ENCODE measurements at regions not wholly inside any gene's neighbourhood (a gene's known extent, or its start where the extent isn't known, plus 50 kb on each side); places are given as distances from the start of the nearest gene placed in this dataset.
"Not testable (repeated sequence)": the region's sequence is repeated elsewhere in the genome, so short reads cannot be mapped to it uniquely, and the experiment has no call there.

- DNase-seq, result no peak
Measured at GRCh38 chr3:118244761-118245160, 789.9 kb downstream of the IGSF11 start.

- no peak for DNase-seq
Measured at GRCh38 chr3:118245312-118245711, 789.3 kb downstream of the IGSF11 start.

DNA sequence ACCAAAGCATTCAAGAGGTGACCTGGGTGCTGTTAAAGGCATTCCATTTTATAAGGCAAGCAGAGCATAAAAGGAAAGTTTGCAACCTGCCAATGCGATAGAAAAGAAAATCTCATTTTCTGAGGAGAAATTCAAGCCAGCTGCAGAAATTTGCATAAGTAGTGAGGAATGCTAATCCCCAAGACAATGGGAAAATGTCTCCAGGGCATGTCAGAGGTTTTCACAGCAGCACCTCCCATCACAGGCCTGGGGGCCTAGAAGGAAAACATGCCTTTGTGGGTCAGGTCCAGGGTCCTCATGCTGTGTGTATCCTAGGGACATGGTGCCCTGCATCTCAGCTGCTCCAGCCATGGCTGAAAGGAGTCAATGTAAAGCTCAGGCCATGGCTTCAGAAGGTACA is 775.8 kb downstream of the IGSF11 start:
- DNase-seq, result not testable (repeated sequence)

- no peak for DNase-seq
Measured at GRCh38 chr3:118262800-118263402, 771.7 kb downstream of the IGSF11 start.

DNA sequence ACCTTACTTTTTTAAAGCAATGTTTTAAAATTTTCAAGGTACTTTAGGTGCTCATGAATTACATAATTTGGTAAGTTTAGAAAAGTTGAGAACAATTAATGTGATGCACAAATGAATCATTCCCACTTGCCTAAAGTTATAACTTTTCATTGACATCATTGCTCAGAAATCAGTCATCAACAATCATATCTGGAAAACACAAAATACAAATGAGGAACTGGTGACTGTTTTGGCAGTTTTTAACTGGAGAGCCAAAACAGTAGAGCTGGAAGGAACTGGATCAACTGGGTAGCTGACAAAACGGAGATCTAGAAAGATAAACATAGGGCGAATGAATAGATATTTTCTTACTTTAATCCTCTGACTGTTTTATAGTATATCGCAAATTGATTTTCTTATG is 767.1 kb downstream of the IGSF11 start:
- DNase-seq, result no peak

DNA sequence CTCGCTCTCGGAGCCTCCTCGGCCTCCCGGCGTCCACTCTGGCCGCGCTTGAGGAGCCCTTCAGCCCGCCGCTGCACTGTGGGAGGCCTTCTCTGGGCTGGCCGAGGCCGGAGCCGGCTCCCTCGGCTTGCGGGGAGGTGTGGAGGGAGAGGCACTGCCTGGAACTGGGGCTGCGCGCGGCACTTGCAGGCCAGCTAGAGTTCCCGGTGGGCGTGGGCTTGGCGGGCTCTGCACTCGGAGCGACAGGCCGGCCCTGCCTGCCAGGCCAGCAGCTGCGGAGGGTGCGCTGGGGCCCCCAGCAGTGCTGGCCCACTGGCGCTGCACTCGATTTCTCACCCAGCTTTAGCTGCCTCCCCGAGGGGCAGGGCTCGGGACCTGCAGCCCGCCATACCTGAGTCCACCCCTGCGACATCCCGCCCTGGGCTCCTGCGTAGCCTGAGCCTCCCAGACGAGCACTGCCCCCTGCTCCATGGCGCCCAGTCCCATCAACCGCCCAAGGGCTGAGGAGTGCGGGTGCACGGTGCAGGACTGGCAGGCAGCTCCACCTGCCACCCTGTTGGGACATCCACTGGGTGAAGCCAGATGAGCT is 765.0 kb downstream of the IGSF11 start:
- DNase-seq, result no peak

- DNase-seq, result no peak
Measured at GRCh38 chr3:118272991-118273390, 761.7 kb downstream of the IGSF11 start.

DNA sequence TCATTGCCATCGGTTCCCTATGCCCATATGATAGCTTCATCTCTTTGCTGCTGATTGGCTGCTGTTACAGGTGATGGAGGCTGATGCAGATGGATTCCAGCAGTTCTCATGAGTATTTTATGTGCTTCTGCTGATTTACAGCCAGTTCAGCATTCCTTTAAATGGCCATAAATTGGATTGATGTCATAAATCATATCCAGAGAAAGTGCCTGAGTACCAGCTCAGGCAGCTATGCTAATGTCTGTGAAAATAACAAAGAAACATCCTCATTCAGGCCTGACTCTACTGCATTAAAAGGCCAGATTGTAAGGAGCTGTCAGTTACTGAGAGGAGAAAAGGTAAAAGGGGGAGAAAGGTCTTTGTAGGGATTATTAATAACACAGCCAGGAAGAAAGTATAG is 756.8 kb downstream of the IGSF11 start:
- no peak for DNase-seq

- no peak for DNase-seq
Measured at GRCh38 chr3:118292841-118293240, 741.8 kb downstream of the IGSF11 start.

GRCh38 chr3:118298133-118298532 is 736.5 kb downstream of the IGSF11 start:
- no peak for DNase-seq

DNA sequence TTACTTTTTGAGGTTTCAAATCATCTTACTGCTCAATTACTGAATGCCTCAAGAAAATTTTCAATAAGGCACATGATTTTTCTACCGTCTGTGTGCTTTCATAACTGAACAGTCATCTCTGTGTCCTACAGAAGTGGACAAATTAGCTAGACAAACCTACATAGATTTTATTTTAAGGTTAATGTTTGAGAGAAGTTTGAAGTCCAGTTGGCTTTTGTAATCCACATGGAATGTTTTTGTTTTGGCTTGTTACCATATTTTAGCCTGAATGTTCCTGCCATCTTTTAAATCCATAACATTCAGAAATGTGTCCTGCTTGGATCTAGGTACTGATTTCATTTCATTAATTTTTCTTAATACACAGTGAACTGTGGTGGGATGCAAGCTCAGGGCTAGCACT is 730.1 kb downstream of the IGSF11 start:
- DNase-seq, result no peak

- DNase-seq, result no peak
Measured at GRCh38 chr3:118332699-118333098, 701.9 kb downstream of the IGSF11 start.

DNA sequence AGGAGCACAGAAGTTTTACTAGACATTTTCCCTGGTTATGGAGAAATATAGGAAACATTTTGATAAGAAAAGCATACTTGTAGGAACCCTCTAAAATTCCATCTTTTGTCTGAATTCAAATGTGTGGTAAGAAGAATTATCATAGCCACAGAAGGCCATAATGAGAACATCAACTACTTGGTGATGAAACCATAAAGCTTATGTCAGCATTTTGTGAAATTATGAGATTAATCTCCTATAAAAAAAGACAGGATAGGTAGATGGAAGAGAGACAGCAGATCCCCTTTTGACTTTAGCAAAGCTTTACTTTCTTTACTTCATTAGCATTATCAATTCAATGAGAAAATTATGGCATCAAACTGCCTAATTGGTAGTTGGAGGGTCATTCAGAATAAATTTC is 697.0 kb downstream of the IGSF11 start:
- no peak for DNase-seq

- no peak for DNase-seq
Measured at GRCh38 chr3:118347396-118348168, 687.1 kb downstream of the IGSF11 start.

GRCh38 chr3:118348169-118348557 is 686.5 kb downstream of the IGSF11 start:
- no peak for DNase-seq

- DNase-seq, result no peak
Measured at GRCh38 chr3:118354556-118354955, 680.1 kb downstream of the IGSF11 start.

- no peak for DNase-seq
Measured at GRCh38 chr3:118369892-118370491, 664.7 kb downstream of the IGSF11 start.

GRCh38 chr3:118380576-118380975 is 654.1 kb downstream of the IGSF11 start:
- no peak for DNase-seq

DNA sequence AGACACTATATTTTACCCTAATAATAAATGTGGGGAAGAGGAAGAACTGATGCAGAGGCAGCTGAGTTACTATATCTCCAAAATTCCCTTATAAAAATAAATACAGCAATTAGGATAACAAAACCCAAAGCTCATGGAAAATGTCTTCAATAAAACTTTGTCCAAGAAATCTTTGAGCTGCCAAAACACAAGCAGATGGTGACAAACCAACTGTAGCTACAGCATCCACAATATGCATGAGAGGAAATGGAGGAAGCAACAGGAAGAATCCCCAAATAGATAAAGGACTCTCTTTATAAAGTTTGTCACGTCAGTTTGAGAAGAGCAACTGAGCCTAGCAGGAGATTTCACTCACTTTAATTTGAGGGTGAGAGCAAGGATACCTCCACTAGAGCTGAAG is 638.2 kb downstream of the IGSF11 start:
- DNase-seq, result no peak

- no peak for DNase-seq
Measured at GRCh38 chr3:118400086-118400485, 634.6 kb downstream of the IGSF11 start.

GRCh38 chr3:118400886-118401285 is 633.8 kb downstream of the IGSF11 start:
- no peak for DNase-seq

DNA sequence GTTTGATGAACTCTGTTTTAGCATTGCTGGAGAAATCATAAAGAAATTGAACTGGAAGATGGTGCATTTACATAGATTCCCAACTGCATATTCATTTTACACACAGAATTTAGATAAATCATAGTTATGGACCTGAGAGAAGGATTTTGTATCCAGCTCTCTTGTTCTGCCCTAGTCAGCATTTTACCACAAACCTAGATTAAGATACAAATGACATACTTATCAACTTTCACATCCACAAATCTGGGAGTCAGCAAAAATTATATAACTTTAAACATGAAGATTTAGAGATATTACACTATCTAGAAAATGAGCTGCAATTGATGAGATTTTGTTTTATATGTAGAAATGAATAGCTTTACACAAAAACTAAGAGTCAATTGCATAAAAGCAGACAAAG is 632.8 kb downstream of the IGSF11 start:
- no peak for DNase-seq

GRCh38 chr3:118402971-118403370 is 631.7 kb downstream of the IGSF11 start:
- no peak for DNase-seq

DNA sequence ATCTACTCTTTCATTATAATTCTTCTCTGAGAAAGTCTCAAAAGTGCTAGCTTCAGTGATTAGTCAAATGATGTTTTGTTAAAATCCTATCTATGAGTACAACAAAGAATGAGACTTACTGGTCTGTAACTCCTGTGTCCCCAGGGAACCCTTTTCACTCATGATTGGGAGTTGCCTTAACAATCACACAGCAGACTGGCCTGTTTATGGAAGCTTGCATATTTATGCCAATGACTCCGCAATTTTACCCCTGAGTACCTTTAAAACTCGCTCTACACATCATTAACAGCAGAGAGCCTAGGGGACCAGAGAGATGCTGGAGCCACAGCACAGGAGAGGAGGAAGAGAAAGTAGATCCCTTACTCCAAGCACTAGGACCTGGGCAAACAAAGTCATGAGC is 628.1 kb downstream of the IGSF11 start:
- no peak for DNase-seq

All from DMS79 (cell line).